HG03139 (cell line): ENCODE measurements at regions not wholly inside any gene's neighbourhood (a gene's known extent, or its start where the extent isn't known, plus 50 kb on each side); places are given as distances from the start of the nearest gene placed in this dataset.
"Not testable (repeated sequence)": the region's sequence is repeated elsewhere in the genome, so short reads cannot be mapped to it uniquely, and the experiment has no call there.

ENCODE experiments used
- ATAC-seq: cut with Tn5 transposase; IDR thresholded peaks from one replicate; pipeline ENCODE4 v1.9.1; 2021; ENCODE audit not compliant: unreplicated experiment

DNA sequence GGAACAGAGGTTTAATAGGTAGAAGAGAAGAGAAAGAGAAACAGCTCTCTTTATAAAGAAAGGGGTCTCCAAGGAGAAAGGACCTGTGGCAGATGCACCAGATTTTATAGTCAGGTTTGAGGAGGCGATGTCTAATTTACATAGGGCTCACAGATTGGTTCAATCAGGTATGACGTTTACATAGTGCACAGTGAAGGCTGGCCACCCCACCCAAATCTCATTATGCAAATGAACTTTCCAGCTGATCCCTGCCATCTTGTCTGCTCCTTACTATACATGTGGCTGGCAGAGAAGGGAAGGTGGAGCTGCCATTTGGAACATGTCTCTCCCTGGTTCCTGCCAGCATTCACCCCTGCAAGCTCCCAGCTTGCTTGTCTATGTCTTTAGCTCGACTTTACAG, 557.8 kb downstream of the SUCLG1 start:
- no peak for ATAC-seq

DNA sequence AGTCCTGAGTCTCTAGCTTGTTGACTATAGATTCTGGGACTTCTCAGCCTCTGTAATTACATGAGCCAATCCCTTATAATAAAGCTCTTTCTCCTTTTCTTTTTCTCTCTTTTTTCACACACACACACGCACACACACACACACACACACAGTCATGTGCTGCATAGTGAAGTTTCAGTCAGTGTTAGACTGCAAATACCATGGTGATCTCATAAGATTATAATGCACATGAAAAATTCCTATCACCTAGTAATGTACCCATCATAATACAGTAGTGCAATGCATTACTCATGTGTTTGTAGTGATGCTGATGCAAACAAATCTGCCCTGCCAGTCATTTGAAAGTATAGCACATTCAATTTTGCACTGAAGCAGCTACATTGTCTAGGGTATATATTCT, 558.2 kb downstream of the SUCLG1 start:
- ATAC-seq, result no peak

GRCh38 chr2:83899271-83899670, 559.8 kb downstream of the SUCLG1 start:
- ATAC-seq, result no peak

- ATAC-seq, result no peak
Observed at GRCh38 chr2:83894976-83895375, 564.1 kb downstream of the SUCLG1 start.

GRCh38 chr2:83887757-83888156, 571.3 kb downstream of the SUCLG1 start:
- ATAC-seq, result no peak

GRCh38 chr2:83879127-83879526, 580.0 kb downstream of the SUCLG1 start:
- ATAC-seq, result no peak

- ATAC-seq, result not testable (repeated sequence)
Observed at GRCh38 chr2:83877261-83877660, 581.8 kb downstream of the SUCLG1 start.

- no peak for ATAC-seq
Observed at GRCh38 chr2:83874712-83875430, 584.2 kb downstream of the SUCLG1 start.

DNA sequence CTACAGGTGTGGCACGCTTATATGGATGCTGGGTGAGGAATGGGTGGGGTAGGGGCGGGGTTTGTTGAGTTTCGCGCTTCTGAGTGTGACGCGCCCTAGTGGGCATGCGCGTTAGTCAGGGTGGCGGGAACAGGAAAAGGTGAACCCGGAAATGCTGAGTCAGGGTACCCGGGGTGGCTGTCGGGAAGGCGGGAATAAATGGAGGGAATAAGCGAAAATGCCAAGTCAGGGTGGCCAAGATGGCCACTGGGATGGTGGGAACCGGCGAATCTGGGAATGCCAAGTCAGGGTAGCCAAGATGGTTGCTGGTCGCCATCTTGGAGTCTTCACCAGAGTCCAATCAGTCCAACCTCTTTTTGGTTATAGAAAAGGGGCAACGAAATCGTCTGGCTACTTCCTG, 585.0 kb downstream of the SUCLG1 start:
- no peak for ATAC-seq

GRCh38 chr2:83873110-83873509, 586.0 kb downstream of the SUCLG1 start:
- no peak for ATAC-seq

DNA sequence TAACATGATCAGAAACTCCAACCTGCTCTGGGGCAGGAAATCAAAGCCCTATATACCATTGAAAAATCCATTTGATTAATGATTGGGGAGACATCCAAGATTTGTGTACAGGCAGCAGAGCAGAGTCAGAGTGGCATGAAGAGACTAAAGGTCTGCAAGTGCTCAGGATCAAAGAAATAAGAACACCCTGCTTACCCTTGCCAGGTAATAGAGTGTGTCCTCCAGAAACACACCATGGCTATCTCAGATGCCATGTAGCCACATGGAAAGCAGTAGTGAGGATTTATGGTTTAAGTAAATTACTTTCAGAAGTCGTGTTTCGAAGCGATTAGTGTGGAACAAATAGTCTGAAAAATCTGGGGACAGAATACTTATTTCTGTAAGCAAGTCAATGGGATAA, 592.9 kb downstream of the SUCLG1 start:
- no peak for ATAC-seq

DNA sequence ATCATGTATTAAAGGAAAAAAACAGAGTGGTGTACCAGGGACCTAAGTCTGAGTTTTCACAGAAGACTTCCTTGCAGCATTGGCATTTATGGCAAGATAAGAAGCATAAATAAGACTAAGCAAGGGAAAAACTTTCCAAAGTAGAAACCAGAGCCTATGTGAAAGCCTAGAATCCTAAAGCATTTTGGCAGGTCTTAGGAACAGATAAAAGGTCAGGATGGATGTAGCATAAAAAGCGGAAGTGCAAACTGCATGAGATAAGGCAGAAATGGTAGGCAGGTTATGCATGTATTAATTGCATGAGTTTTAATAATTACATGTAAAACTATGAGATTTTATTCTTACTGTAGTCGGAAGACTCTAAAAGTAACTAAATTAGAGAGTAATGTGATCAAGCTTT, 596.5 kb downstream of the SUCLG1 start:
- no peak for ATAC-seq

- no peak for ATAC-seq
Observed at GRCh38 chr2:83860320-83860719, 598.8 kb downstream of the SUCLG1 start.

DNA sequence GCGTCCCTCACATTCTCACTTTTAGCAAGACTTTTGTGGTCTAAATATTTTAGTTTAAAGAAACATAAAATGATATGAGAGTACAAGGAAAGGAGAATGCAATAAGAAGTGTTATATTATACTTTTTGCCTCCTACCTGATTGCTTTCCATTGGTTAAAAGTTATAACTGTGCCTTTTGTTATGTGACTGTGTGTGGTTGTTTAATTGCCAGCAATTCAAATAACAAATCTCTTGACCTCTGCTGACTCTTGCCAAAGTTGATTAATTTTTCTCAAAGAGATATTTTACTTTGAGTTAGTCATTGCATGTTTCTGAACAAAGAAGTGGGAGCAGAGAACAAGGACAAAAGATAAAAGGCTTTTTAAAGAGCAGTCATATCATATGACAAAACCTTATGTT, 599.5 kb downstream of the SUCLG1 start:
- ATAC-seq, result no peak

GRCh38 chr2:83851066-83851465, 608.0 kb downstream of the SUCLG1 start:
- ATAC-seq, result no peak

- ATAC-seq, result no peak
Observed at GRCh38 chr2:83850071-83850725, 608.9 kb downstream of the SUCLG1 start.

DNA sequence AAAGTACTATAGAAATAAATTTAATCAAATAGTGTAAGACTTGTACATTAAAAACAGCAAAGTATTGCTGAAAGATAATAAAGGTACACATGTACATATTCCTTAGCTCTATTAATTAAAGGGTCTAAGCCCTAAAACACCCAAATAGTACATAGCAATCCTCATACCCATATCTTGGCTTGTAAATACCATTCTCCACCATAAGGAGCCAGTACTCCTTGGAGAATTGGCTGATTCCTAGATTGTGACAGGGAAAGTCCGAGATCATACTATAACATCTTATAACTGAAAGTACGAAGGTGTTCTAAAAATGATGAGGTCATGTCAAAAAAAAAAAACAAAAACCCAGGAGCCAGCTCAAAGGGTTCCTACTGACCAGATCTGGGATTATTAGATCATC, 614.6 kb downstream of the SUCLG1 start:
- ATAC-seq, result no peak

GRCh38 chr2:83842421-83842820, 616.7 kb downstream of the SUCLG1 start:
- no peak for ATAC-seq

- ATAC-seq, result no peak
Observed at GRCh38 chr2:83837823-83838222, 621.3 kb downstream of the SUCLG1 start.

DNA sequence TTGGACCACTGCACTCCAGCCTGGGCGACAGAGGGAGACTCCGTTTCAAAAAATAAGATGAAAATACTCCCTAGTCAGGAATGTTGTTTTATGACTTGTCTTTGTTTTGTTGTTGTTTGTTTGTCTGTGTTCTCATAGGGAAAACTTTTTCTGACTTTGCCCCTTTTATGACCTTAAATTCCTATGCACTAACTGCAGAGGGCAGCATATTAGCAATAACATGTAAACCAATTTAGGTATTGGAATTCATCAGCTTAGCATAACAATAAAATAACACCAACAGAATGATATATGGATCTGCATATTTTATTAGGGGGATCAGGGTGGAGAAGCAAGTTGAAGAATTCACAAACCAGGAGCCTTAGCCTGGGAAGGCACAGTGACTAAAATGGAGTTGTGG, 631.5 kb downstream of the SUCLG1 start:
- ATAC-seq, result no peak

- ATAC-seq, result no peak
Observed at GRCh38 chr2:83826577-83826976, 632.5 kb downstream of the SUCLG1 start.

- no peak for ATAC-seq
Observed at GRCh38 chr2:83823229-83823628, 635.9 kb downstream of the SUCLG1 start.

- no peak for ATAC-seq
Observed at GRCh38 chr2:83817511-83817910, 641.6 kb downstream of the SUCLG1 start.
